SJCRH30 (cell line): ENCODE measurements at regions not wholly inside any gene's neighbourhood (a gene's known extent, or its start where the extent isn't known, plus 50 kb on each side); places are given as distances from the start of the nearest gene placed in this dataset.
"Not testable (repeated sequence)": the region's sequence is repeated elsewhere in the genome, so short reads cannot be mapped to it uniquely, and the experiment has no call there.

Experiments used
- DNase-seq, 2 experiments: peaks; one replicate each; pipeline ENCODE4 v3.0.0-alpha.2; 2015 to 2020
- H3K27ac ChIP-seq: fragments of 250-450 bp; sonication (Bioruptor Pico); 2 replicates; pipeline ENCODE4 v1.5.1; 2020; ENCODE audit warnings: mild to moderate bottlenecking, moderate library complexity
- H3K27me3 ChIP-seq: fragments of 250-450 bp; sonication (Bioruptor Pico); 2 replicates; pipeline ENCODE4 v1.5.1; 2020; ENCODE audit warnings: mild to moderate bottlenecking, moderate library complexity
- H3K36me3 ChIP-seq: fragments of 250-450 bp; sonication (Bioruptor Pico); 2 replicates; pipeline ENCODE4 v1.5.1; 2020; ENCODE audit warnings: mild to moderate bottlenecking, moderate library complexity
- H3K4me1 ChIP-seq: fragments of 250-450 bp; sonication (Bioruptor Pico); 2 replicates; pipeline ENCODE4 v1.5.1; 2020; ENCODE audit warnings: mild to moderate bottlenecking, moderate library complexity
- H3K4me3 ChIP-seq: fragments of 250-450 bp; sonication (Bioruptor Pico); 2 replicates; pipeline ENCODE4 v1.5.1; 2020; ENCODE audit warnings: mild to moderate bottlenecking, moderate library complexity
- H3K9me3 ChIP-seq: fragments of 250-450 bp; sonication (Bioruptor Pico); replicated peaks from 2 replicates; pipeline ENCODE4 v1.5.1; 2020; ENCODE audit warnings: mild to moderate bottlenecking, moderate library complexity

GRCh38 chr3:182121401-182121800, 409.7 kb downstream of the SOX2 start:
- DNase-seq, result no peak
- H3K4me1 ChIP-seq, result no peaks in the 10 kb centered on the region
- H3K4me3 ChIP-seq, result no peak overlapping the region
- no peaks in the 10 kb centered on the region for H3K9me3 ChIP-seq
- H3K36me3 ChIP-seq, result no peaks in the 10 kb centered on the region
- H3K27me3 ChIP-seq, result no peaks in the 10 kb centered on the region
- H3K27ac ChIP-seq, result no peak overlapping the region

- H3K4me1 ChIP-seq, result no peaks in the 10 kb centered on the region
- H3K27ac ChIP-seq, result no peak overlapping the region
- no peaks in the 10 kb centered on the region for H3K36me3 ChIP-seq
- no peak overlapping the region for H3K4me3 ChIP-seq
- no peak for DNase-seq
- no peaks in the 10 kb centered on the region for H3K9me3 ChIP-seq
- no peaks in the 10 kb centered on the region for H3K27me3 ChIP-seq
Measured at GRCh38 chr3:182122779-182123178, 411.1 kb downstream of the SOX2 start.

- no peak overlapping the region for H3K27ac ChIP-seq
- peak; percentile 27 for DNase-seq
Measured at GRCh38 chr3:182124187-182124586, 412.5 kb downstream of the SOX2 start.

GRCh38 chr3:182124716-182125115, 413.0 kb downstream of the SOX2 start:
- Histone ChIP-seq H3K36me3 (no peaks in the 10 kb centered on the region), H3K4me3 (no peak overlapping the region), H3K4me1 (no peaks in the 10 kb centered on the region), H3K9me3 (no peaks in the 10 kb centered on the region), H3K27ac (no peak overlapping the region), H3K27me3 (no peaks in the 10 kb centered on the region)
- no peak for DNase-seq

More at GRCh38 chr3:182124187-182124586, 412.5 kb downstream of the SOX2 start:
- Histone ChIP-seq H3K9me3 (no peaks in the 10 kb centered on the region), H3K36me3 (no peaks in the 10 kb centered on the region), H3K4me1 (no peaks in the 10 kb centered on the region), H3K27me3 (no peaks in the 10 kb centered on the region), H3K4me3 (no peak overlapping the region)

- DNase-seq, result no peak
- H3K27ac ChIP-seq, result no peak overlapping the region
- H3K36me3 ChIP-seq, result no peaks in the 10 kb centered on the region
- no peak overlapping the region for H3K4me3 ChIP-seq
- no peaks in the 10 kb centered on the region for H3K27me3 ChIP-seq
- H3K4me1 ChIP-seq, result no peaks in the 10 kb centered on the region
- no peaks in the 10 kb centered on the region for H3K9me3 ChIP-seq
Measured at GRCh38 chr3:182129740-182130139, 418.0 kb downstream of the SOX2 start.

GRCh38 chr3:182133752-182134151, 422.0 kb downstream of the SOX2 start:
- H3K4me3 ChIP-seq, result no peak overlapping the region
- no peaks in the 10 kb centered on the region for H3K9me3 ChIP-seq
- no peaks in the 10 kb centered on the region for H3K27me3 ChIP-seq
- DNase-seq, result no peak
- H3K27ac ChIP-seq, result no peak overlapping the region
- H3K36me3 ChIP-seq, result no peaks in the 10 kb centered on the region
- H3K4me1 ChIP-seq, result no peaks in the 10 kb centered on the region

- no peaks in the 10 kb centered on the region for H3K36me3 ChIP-seq
- no peak overlapping the region for H3K4me3 ChIP-seq
- DNase-seq, result no peak
- H3K27ac ChIP-seq, result no peak overlapping the region
- no peaks in the 10 kb centered on the region for H3K4me1 ChIP-seq
- H3K9me3 ChIP-seq, result no peaks in the 10 kb centered on the region
- H3K27me3 ChIP-seq, result no peaks in the 10 kb centered on the region
Measured at GRCh38 chr3:182135056-182135455, 423.3 kb downstream of the SOX2 start.

GRCh38 chr3:182136008-182136910, 424.5 kb downstream of the SOX2 start:
- no peaks in the 10 kb centered on the region for H3K4me1 ChIP-seq
- no peak overlapping the region for H3K4me3 ChIP-seq
- DNase-seq, result no peak
- no peaks in the 10 kb centered on the region for H3K36me3 ChIP-seq
- no peaks in the 10 kb centered on the region for H3K27me3 ChIP-seq
- no peaks in the 10 kb centered on the region for H3K9me3 ChIP-seq
- H3K27ac ChIP-seq, result no peak overlapping the region

- Histone ChIP-seq H3K4me1 (no peaks in the 10 kb centered on the region), H3K27me3 (no peaks in the 10 kb centered on the region), H3K36me3 (no peaks in the 10 kb centered on the region), H3K27ac (no peak overlapping the region), H3K4me3 (no peak overlapping the region), H3K9me3 (no peaks in the 10 kb centered on the region)
- no peak for DNase-seq
Measured at GRCh38 chr3:182138393-182138792, 426.7 kb downstream of the SOX2 start.

GRCh38 chr3:182139627-182140357, 428.1 kb downstream of the SOX2 start:
- Histone ChIP-seq H3K27ac (no peak overlapping the region), H3K4me1 (no peaks in the 10 kb centered on the region), H3K4me3 (no peak overlapping the region), H3K27me3 (no peaks in the 10 kb centered on the region), H3K36me3 (no peaks in the 10 kb centered on the region), H3K9me3 (no peaks in the 10 kb centered on the region)
- no peak for DNase-seq

GRCh38 chr3:182142928-182143327, 431.2 kb downstream of the SOX2 start:
- Histone ChIP-seq H3K9me3 (no peaks in the 10 kb centered on the region), H3K4me3 (no peak overlapping the region)

GRCh38 chr3:182143903-182144302, 432.2 kb downstream of the SOX2 start:
- Histone ChIP-seq H3K27ac (no peak overlapping the region), H3K36me3 (no peaks in the 10 kb centered on the region), H3K9me3 (no peaks in the 10 kb centered on the region), H3K4me3 (no peak overlapping the region), H3K4me1 (no peaks in the 10 kb centered on the region), H3K27me3 (no peaks in the 10 kb centered on the region)
- no peak for DNase-seq

More at GRCh38 chr3:182142928-182143327, 431.2 kb downstream of the SOX2 start:
- no peaks in the 10 kb centered on the region for H3K27me3 ChIP-seq
- H3K36me3 ChIP-seq, result no peaks in the 10 kb centered on the region
- no peaks in the 10 kb centered on the region for H3K4me1 ChIP-seq
- DNase-seq, result no peak
- no peak overlapping the region for H3K27ac ChIP-seq

- no peak for DNase-seq
- Histone ChIP-seq H3K9me3 (no peaks in the 10 kb centered on the region), H3K4me1 (no peaks in the 10 kb centered on the region), H3K27me3 (no peaks in the 10 kb centered on the region), H3K4me3 (no peak overlapping the region), H3K27ac (no peak overlapping the region), H3K36me3 (no peaks in the 10 kb centered on the region)
Measured at GRCh38 chr3:182148360-182148759, 436.6 kb downstream of the SOX2 start.

- Histone ChIP-seq H3K4me3 (no peak overlapping the region), H3K9me3 (no peaks in the 10 kb centered on the region), H3K27ac (no peak overlapping the region), H3K4me1 (no peaks in the 10 kb centered on the region), H3K36me3 (no peaks in the 10 kb centered on the region), H3K27me3 (no peaks in the 10 kb centered on the region)
- DNase-seq, result no peak
Measured at GRCh38 chr3:182149594-182149993, 437.9 kb downstream of the SOX2 start.

GRCh38 chr3:182156326-182156725, 444.6 kb downstream of the SOX2 start:
- not testable (repeated sequence) for H3K36me3 ChIP-seq, H3K27me3 ChIP-seq, DNase-seq, H3K4me3 ChIP-seq, H3K9me3 ChIP-seq, H3K27ac ChIP-seq, H3K4me1 ChIP-seq
